ENCODE measurements at regions not wholly inside any gene's neighbourhood (a gene's known extent, or its start where the extent isn't known, plus 50 kb on each side); places are given as distances from the start of the nearest gene placed in this dataset.

DNA sequence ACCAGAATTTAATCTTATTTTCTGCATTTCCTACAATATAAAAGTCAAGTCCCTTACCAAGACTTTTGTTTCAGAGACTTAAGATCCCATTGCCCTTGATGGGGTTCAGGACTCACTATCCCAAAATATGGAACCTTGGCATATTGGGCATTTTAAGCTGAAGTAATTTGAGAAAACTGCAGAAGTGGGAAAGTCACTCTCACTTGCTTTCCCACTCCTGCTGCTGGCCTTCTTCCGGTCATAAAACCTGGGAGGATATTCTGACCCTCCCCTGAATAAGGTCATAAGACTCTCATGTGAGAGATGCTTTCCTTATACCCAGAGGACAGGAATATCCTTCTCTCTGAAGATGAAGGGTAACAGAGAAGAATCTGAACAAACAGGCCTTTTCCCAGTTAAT, 92.8 kb upstream of the IFNGR1 start:
- no peak for DNase-seq (ENCODE audit: low read depth)
- no peak overlapping the region for H3K4me3 ChIP-seq (ENCODE audit: low read depth, low read length)
- TF ChIP-seq CTCF (IDR thresholded peaks at IDR 0.05; ENCODE audit: low read depth, low read length, missing control alignments) = no peak
- in situ Hi-C loops (cut with HindIII; ENCODE audit: low sequenced_read_pairs) = no loop called here

DNA sequence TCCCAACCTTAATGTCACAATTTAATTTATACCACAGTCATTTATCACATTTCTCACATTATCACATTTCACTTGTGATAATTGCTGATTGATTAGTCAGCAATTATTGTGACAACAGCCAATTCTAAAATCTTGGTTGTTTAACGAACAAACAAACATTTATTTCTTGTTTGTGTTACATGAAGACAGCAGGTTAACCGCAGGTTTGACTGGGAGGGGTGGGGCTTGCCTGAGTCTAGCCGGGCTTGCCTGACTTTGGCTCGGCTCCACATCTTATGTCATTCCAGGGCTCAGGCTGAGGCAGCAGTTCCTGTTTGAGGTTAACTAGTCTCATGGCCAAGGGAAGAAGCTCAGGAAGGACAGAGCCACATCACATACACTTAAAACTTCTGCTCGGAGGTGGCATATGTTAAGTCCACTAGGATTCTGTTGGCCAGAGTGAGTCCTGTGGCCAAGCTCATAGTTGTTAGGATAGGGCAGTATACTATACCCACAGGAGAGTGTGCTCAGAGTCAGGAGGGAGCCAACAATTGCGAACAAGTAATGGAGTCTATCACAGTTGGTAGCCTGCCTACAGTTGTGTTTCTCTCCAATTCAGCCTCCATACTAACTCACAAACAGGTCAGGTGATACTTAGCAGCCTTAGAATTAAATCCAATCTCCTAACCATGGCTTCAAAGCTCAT, 90.0 kb upstream of the IFNGR1 start:
- in situ Hi-C loops (cut with HindIII; ENCODE audit: low sequenced_read_pairs) = no loop called here
- H3K4me3 ChIP-seq (ENCODE audit: low read depth, low read length) = no peak overlapping the region
- DNase-seq (ENCODE audit: low read depth) = peak; percentile 60
- no peak for TF ChIP-seq CTCF (IDR thresholded peaks at IDR 0.05; ENCODE audit: low read depth, low read length, missing control alignments)

DNA sequence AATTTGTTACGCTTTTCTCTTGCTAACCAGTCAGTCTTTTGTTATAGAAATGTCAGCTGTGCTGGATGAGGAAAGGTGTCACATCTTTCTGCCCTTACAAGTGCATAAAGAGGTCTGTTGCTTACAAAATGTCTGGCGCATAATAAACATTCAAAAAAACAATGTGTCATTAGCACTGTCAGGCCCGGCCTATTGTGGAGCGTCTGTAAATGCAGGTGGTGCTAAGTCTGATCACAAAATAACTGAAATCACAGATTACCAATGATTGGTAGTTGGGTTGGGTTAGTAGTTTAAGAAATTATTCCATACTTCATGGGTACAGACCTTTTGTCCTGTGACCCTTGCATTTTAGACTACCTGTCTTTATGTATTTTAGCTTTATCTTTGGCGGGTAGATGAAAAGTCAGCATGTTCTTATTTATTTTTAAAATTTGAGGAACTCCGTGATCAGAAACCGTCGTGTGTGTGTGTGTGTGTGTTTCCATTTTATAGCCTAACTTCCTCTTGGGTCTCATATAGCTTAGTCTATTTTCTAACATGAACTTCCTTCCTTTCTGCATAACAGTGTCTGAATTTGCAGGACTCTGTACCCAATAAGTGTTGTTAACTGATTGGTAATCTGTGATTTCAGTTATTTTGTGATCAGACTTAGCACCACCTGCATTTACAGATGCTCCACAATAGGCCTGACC, 88.1 kb upstream of the IFNGR1 start:
- DNase-seq (ENCODE audit: low read depth) = no peak
- in situ Hi-C loops (cut with HindIII; ENCODE audit: low sequenced_read_pairs) = no loop called here
- no peak overlapping the region for H3K4me3 ChIP-seq (ENCODE audit: low read depth, low read length)

GRCh38 chr6:137305691-137306090, 86.5 kb upstream of the IFNGR1 start:
- in situ Hi-C loops (cut with HindIII; ENCODE audit: low sequenced_read_pairs) = no loop called here
- no peak for DNase-seq (ENCODE audit: low read depth)
- no peak for TF ChIP-seq CTCF (IDR thresholded peaks at IDR 0.05; ENCODE audit: low read depth, low read length, missing control alignments)
- no peak overlapping the region for H3K4me3 ChIP-seq (ENCODE audit: low read depth, low read length)

More for the DNA sequence above, 88.1 kb upstream of the IFNGR1 start:
- TF ChIP-seq CTCF (IDR thresholded peaks at IDR 0.05; ENCODE audit: low read depth, low read length, missing control alignments) = no peak

- H3K4me3 ChIP-seq (ENCODE audit: low read depth, low read length) = no peak overlapping the region
- DNase-seq (ENCODE audit: low read depth) = no peak
- no peak for TF ChIP-seq CTCF (IDR thresholded peaks at IDR 0.05; ENCODE audit: low read depth, low read length, missing control alignments)
- in situ Hi-C loops (cut with HindIII; ENCODE audit: low sequenced_read_pairs) = no loop called here
These were observed 85.0 kb upstream of the IFNGR1 start for GRCh38 chr6:137304020-137304780.

GRCh38 chr6:137303441-137303840, 84.3 kb upstream of the IFNGR1 start:
- TF ChIP-seq CTCF (IDR thresholded peaks at IDR 0.05; ENCODE audit: low read depth, low read length, missing control alignments) = no peak
- no peak for DNase-seq (ENCODE audit: low read depth)
- in situ Hi-C loops (cut with HindIII; ENCODE audit: low sequenced_read_pairs) = no loop called here
- no peak overlapping the region for H3K4me3 ChIP-seq (ENCODE audit: low read depth, low read length)
